ENCODE measurements at regions not wholly inside any gene's neighbourhood (a gene's known extent, or its start where the extent isn't known, plus 50 kb on each side); places are given as distances from the start of the nearest gene placed in this dataset.

GRCh38 chr4:152224223-152224622 lies 311.7 kb downstream of the FBXW7 start:
- Mint-ChIP-seq H3K4me1 (peaks cover 6% of the 10 kb centered on the region), H3K36me3 (ENCODE audit: low read depth) (peaks cover 6% of the 10 kb centered on the region), H3K4me3 (no peak overlapping the region), H3K27ac (no peak overlapping the region), H3K9me3 (peaks cover 10% of the 10 kb centered on the region), H3K27me3 (no peaks in the 10 kb centered on the region)
- intact Hi-C loops (cut with micrococcal nuclease), result no loop called here
- DNase-seq, result no peak

- Mint-ChIP-seq H3K27me3 (no peaks in the 10 kb centered on the region), H3K4me1 (peaks cover 12% of the 10 kb centered on the region), H3K27ac (no peak overlapping the region), H3K9me3 (peaks cover 10% of the 10 kb centered on the region), H3K4me3 (no peak overlapping the region), H3K36me3 (ENCODE audit: low read depth) (peaks cover 6% of the 10 kb centered on the region)
- no peak for DNase-seq
- intact Hi-C loops (cut with micrococcal nuclease), result no loop called here
Measured at GRCh38 chr4:152223600-152223999, 312.3 kb downstream of the FBXW7 start.

GRCh38 chr4:152221816-152222516 lies 313.9 kb downstream of the FBXW7 start:
- Mint-ChIP-seq H3K27ac (no peak overlapping the region), H3K9me3 (peaks cover 4% of the 10 kb centered on the region), H3K36me3 (ENCODE audit: low read depth) (peaks cover 6% of the 10 kb centered on the region), H3K27me3 (no peaks in the 10 kb centered on the region), H3K4me1 (peaks cover 12% of the 10 kb centered on the region), H3K4me3 (peak overlapping the region; percentile 23)
- intact Hi-C loops (cut with micrococcal nuclease), result no loop called here
- DNase-seq, result no peak

- intact Hi-C loops (cut with micrococcal nuclease), result loop anchor here (1.0 kb wide), 1 partner anchor 35 kb away; no protein-coding TSS in a partner anchor
- peak overlapping the region; percentile 7 for H3K4me3 Mint-ChIP-seq
- peaks cover 4% of the 10 kb centered on the region for H3K9me3 Mint-ChIP-seq
- no peak for DNase-seq
- H3K36me3 Mint-ChIP-seq (ENCODE audit: low read depth), result peaks cover 6% of the 10 kb centered on the region
- peaks cover 12% of the 10 kb centered on the region for H3K4me1 Mint-ChIP-seq
- H3K27me3 Mint-ChIP-seq, result no peaks in the 10 kb centered on the region
- H3K27ac Mint-ChIP-seq, result no peak overlapping the region
Measured at GRCh38 chr4:152220201-152220666, 315.7 kb downstream of the FBXW7 start.

- Mint-ChIP-seq H3K4me3 (no peak overlapping the region), H3K4me1 (peaks cover 11% of the 10 kb centered on the region), H3K27me3 (no peaks in the 10 kb centered on the region), H3K27ac (no peak overlapping the region), H3K36me3 (ENCODE audit: low read depth) (peaks cover 6% of the 10 kb centered on the region), H3K9me3 (peaks cover 4% of the 10 kb centered on the region)
- DNase-seq, result no peak
- intact Hi-C loops (cut with micrococcal nuclease), result no loop called here
Measured at GRCh38 chr4:152218576-152218975, 317.3 kb downstream of the FBXW7 start.

- intact Hi-C loops (cut with micrococcal nuclease), result no loop called here
- peaks cover 11% of the 10 kb centered on the region for H3K4me1 Mint-ChIP-seq
- H3K9me3 Mint-ChIP-seq, result peaks cover 4% of the 10 kb centered on the region
- H3K4me3 Mint-ChIP-seq, result no peak overlapping the region
- H3K27ac Mint-ChIP-seq, result no peak overlapping the region
- H3K27me3 Mint-ChIP-seq, result no peaks in the 10 kb centered on the region
- H3K36me3 Mint-ChIP-seq (ENCODE audit: low read depth), result peaks cover 6% of the 10 kb centered on the region
- no peak for DNase-seq
Measured at GRCh38 chr4:152217896-152218295, 318.0 kb downstream of the FBXW7 start.

- H3K27ac Mint-ChIP-seq, result no peak overlapping the region
- H3K27me3 Mint-ChIP-seq, result peaks cover 7% of the 10 kb centered on the region
- no peaks in the 10 kb centered on the region for H3K4me1 Mint-ChIP-seq
- peaks cover 2% of the 10 kb centered on the region for H3K36me3 Mint-ChIP-seq (ENCODE audit: low read depth)
- peaks cover 4% of the 10 kb centered on the region for H3K9me3 Mint-ChIP-seq
- DNase-seq, result no peak
- no peak overlapping the region for H3K4me3 Mint-ChIP-seq
- intact Hi-C loops (cut with micrococcal nuclease), result no loop called here
Measured at GRCh38 chr4:152211936-152212653, 323.8 kb downstream of the FBXW7 start.

GRCh38 chr4:152209772-152210493 lies 326.0 kb downstream of the FBXW7 start:
- Mint-ChIP-seq H3K4me1 (no peaks in the 10 kb centered on the region), H3K27ac (no peak overlapping the region), H3K9me3 (peaks cover 13% of the 10 kb centered on the region), H3K4me3 (no peak overlapping the region), H3K27me3 (peaks cover 9% of the 10 kb centered on the region), H3K36me3 (ENCODE audit: low read depth) (no peaks in the 10 kb centered on the region)
- intact Hi-C loops (cut with micrococcal nuclease), result no loop called here
- DNase-seq, result no peak

- H3K27me3 Mint-ChIP-seq, result peaks cover 12% of the 10 kb centered on the region
Measured at GRCh38 chr4:152207378-152207720, 328.5 kb downstream of the FBXW7 start.

GRCh38 chr4:152206646-152207377 lies 329.1 kb downstream of the FBXW7 start:
- peaks cover 2% of the 10 kb centered on the region for H3K36me3 Mint-ChIP-seq (ENCODE audit: low read depth)
- peaks cover 4% of the 10 kb centered on the region for H3K4me1 Mint-ChIP-seq
- DNase-seq, result no peak
- peaks cover 14% of the 10 kb centered on the region for H3K27me3 Mint-ChIP-seq
- intact Hi-C loops (cut with micrococcal nuclease), result no loop called here
- no peak overlapping the region for H3K4me3 Mint-ChIP-seq
- no peak overlapping the region for H3K27ac Mint-ChIP-seq
- H3K9me3 Mint-ChIP-seq, result peaks cover 18% of the 10 kb centered on the region

More at GRCh38 chr4:152207378-152207720, 328.5 kb downstream of the FBXW7 start:
- H3K4me1 Mint-ChIP-seq, result peaks cover 2% of the 10 kb centered on the region
- no peak overlapping the region for H3K4me3 Mint-ChIP-seq
- no peak overlapping the region for H3K27ac Mint-ChIP-seq
- DNase-seq, result no peak
- intact Hi-C loops (cut with micrococcal nuclease), result no loop called here
- H3K9me3 Mint-ChIP-seq, result peaks cover 18% of the 10 kb centered on the region
- peaks cover 2% of the 10 kb centered on the region for H3K36me3 Mint-ChIP-seq (ENCODE audit: low read depth)

GRCh38 chr4:152206185-152206584 lies 329.7 kb downstream of the FBXW7 start:
- Mint-ChIP-seq H3K9me3 (peaks cover 18% of the 10 kb centered on the region), H3K4me3 (no peak overlapping the region), H3K36me3 (ENCODE audit: low read depth) (peaks cover 2% of the 10 kb centered on the region), H3K27ac (no peak overlapping the region), H3K27me3 (peaks cover 14% of the 10 kb centered on the region), H3K4me1 (peaks cover 4% of the 10 kb centered on the region)
- no peak for DNase-seq
- intact Hi-C loops (cut with micrococcal nuclease), result no loop called here

GRCh38 chr4:152202415-152202814 lies 333.5 kb downstream of the FBXW7 start:
- H3K9me3 Mint-ChIP-seq, result peaks cover 14% of the 10 kb centered on the region
- H3K27ac Mint-ChIP-seq, result no peak overlapping the region
- H3K4me3 Mint-ChIP-seq, result no peak overlapping the region
- intact Hi-C loops (cut with micrococcal nuclease), result no loop called here
- H3K27me3 Mint-ChIP-seq, result peaks cover 8% of the 10 kb centered on the region
- H3K4me1 Mint-ChIP-seq, result peaks cover 4% of the 10 kb centered on the region
- no peak for DNase-seq
- H3K36me3 Mint-ChIP-seq (ENCODE audit: low read depth), result peaks cover 2% of the 10 kb centered on the region

- Mint-ChIP-seq H3K9me3 (peaks cover 17% of the 10 kb centered on the region), H3K27ac (no peak overlapping the region), H3K36me3 (ENCODE audit: low read depth) (peaks cover 2% of the 10 kb centered on the region), H3K27me3 (peaks cover 6% of the 10 kb centered on the region), H3K4me3 (no peak overlapping the region), H3K4me1 (peaks cover 4% of the 10 kb centered on the region)
- intact Hi-C loops (cut with micrococcal nuclease), result no loop called here
- DNase-seq, result no peak
Measured at GRCh38 chr4:152200511-152201333, 335.2 kb downstream of the FBXW7 start.
